Choroid plexus epithelial cell (primary cell): ENCODE measurements at regions not wholly inside any gene's neighbourhood (a gene's known extent, or its start where the extent isn't known, plus 50 kb on each side); places are given as distances from the start of the nearest gene placed in this dataset.

Source experiments
- DNase-seq: peaks from one replicate; pipeline ENCODE4 v3.0.0-alpha.2; 2010; ENCODE audit warnings: low read depth
- H3K4me3 ChIP-seq: 2 replicates; pipeline ENCODE4 v1.5.1; 2011; ENCODE audit warnings: low read depth, mild to moderate bottlenecking, control low read depth, low read length, moderate library complexity
- CTCF ChIP-seq: conservative IDR thresholded peaks from 2 replicates; pipeline ENCODE4 v1.5.1; 2011; ENCODE audit warnings: low read depth, mild to moderate bottlenecking, control low read depth, inconsistent platforms, low read length, moderate library complexity

GRCh38 chr9:103928442-103928841, 165.7 kb upstream of the SMC2 start:
- peak; percentile 15 for TF ChIP-seq CTCF
- peak; percentile 13 for DNase-seq
- H3K4me3 ChIP-seq = no peak overlapping the region

GRCh38 chr9:103941104-103941503, 153.0 kb upstream of the SMC2 start:
- TF ChIP-seq CTCF = no peak
- no peak for DNase-seq
- H3K4me3 ChIP-seq = no peak overlapping the region

- TF ChIP-seq CTCF = no peak
- DNase-seq = no peak
- no peak overlapping the region for H3K4me3 ChIP-seq
Measured at GRCh38 chr9:103942200-103942599, 151.9 kb upstream of the SMC2 start.

GRCh38 chr9:103942651-103943050, 151.5 kb upstream of the SMC2 start:
- no peak for TF ChIP-seq CTCF
- DNase-seq = no peak
- no peak overlapping the region for H3K4me3 ChIP-seq

GRCh38 chr9:103949096-103949495, 145.0 kb upstream of the SMC2 start:
- H3K4me3 ChIP-seq = no peak overlapping the region
- no peak for DNase-seq
- TF ChIP-seq CTCF = no peak

GRCh38 chr9:103977163-103977562, 116.9 kb upstream of the SMC2 start:
- H3K4me3 ChIP-seq = no peak overlapping the region
- no peak for DNase-seq
- no peak for TF ChIP-seq CTCF

GRCh38 chr9:103978396-103978795, 115.7 kb upstream of the SMC2 start:
- H3K4me3 ChIP-seq = no peak overlapping the region
- no peak for TF ChIP-seq CTCF
- DNase-seq = no peak
